H1 (cell line): ENCODE measurements at regions not wholly inside any gene's neighbourhood (a gene's known extent, or its start where the extent isn't known, plus 50 kb on each side); places are given as distances from the start of the nearest gene placed in this dataset.

ENCODE experiments used
- ATF3 ChIP-seq: IDR thresholded peaks from 2 replicates; pipeline ENCODE4 v1.6.1; 2011; ENCODE audit warnings: low read depth, mild to moderate bottlenecking, low read length; ENCODE audit not compliant: insufficient read depth
- CHD2 ChIP-seq: IDR thresholded peaks from 2 replicates; pipeline ENCODE4 v1.6.1; 2012; ENCODE audit warnings: low read length, improper control_type of control experiment
- CTCF ChIP-seq, 3 experiments: IDR thresholded peaks; 1 replicate in 2 of 3; 2 replicates in 1 of 3; pipeline versions ENCODE4 v1.5.1 to v1.6.1; 2011; ENCODE audit warnings: low read length in 3 of 3, mild to moderate bottlenecking in 3 of 3, inconsistent platforms in 2 of 3, low read depth in 1 of 3, moderate library complexity in 1 of 3; ENCODE audit not compliant: insufficient read depth in 1 of 3; ENCODE audit errors: control extremely low read depth in 1 of 3
- EZH2 ChIP-seq: fragments of 200-600 bp; sonication (generic); IDR thresholded peaks from 2 replicates; pipeline ENCODE4 v1.7.1; 2012; ENCODE audit warnings: low read depth, mild to moderate bottlenecking, moderate library complexity, low read length, inconsistent platforms; ENCODE audit not compliant: severe bottlenecking
- GABPA ChIP-seq: IDR thresholded peaks from 2 replicates; pipeline ENCODE4 v1.6.1; 2011; ENCODE audit warnings: mild to moderate bottlenecking, low read length, moderate library complexity, borderline replicate concordance; ENCODE audit not compliant: insufficient read depth
- JUND ChIP-seq: IDR thresholded peaks from 2 replicates; pipeline ENCODE4 v1.6.1; 2011; ENCODE audit warnings: mild to moderate bottlenecking, improper control_type of control experiment, low read length
- KDM4A ChIP-seq: IDR thresholded peaks from one replicate; pipeline ENCODE4 v1.7.1; 2012; ENCODE audit warnings: low read depth, mild to moderate bottlenecking, moderate library complexity, low read length, inconsistent platforms; ENCODE audit not compliant: severe bottlenecking
- POLR2A ChIP-seq, 2 experiments: IDR thresholded peaks; 1 replicate in 1 of 2; 2 replicates in 1 of 2; pipeline ENCODE4 v1.6.1; 2011; ENCODE audit warnings: low read depth in 2 of 2, low read length in 2 of 2, mild to moderate bottlenecking in 2 of 2; ENCODE audit errors: control extremely low read depth in 1 of 2
- SP2 ChIP-seq: IDR thresholded peaks from 2 replicates; pipeline ENCODE4 v1.6.1; 2012; ENCODE audit warnings: mild to moderate bottlenecking, low read length, inconsistent platforms
- TBP ChIP-seq: IDR thresholded peaks from 2 replicates; pipeline ENCODE4 v1.6.1; 2011; ENCODE audit warnings: low read depth, low read length, improper control_type of control experiment
- TEAD4 ChIP-seq: IDR thresholded peaks from 2 replicates; pipeline ENCODE4 v1.6.1; 2012; ENCODE audit warnings: low read depth, low read length, inconsistent platforms, mixed read lengths

GRCh38 chr7:156324201-156324600, 316.4 kb upstream of the RNF32 start:
- TF ChIP-seq JUND (no peak), TBP (no peak), EZH2 (no peak), POLR2A (IDR thresholded peaks at IDR 0.05; ENCODE audit: control extremely low read depth in 1 of 2, low read depth in 2 of 2, low read length in 2 of 2) (no peak), TEAD4 (no peak), GABPA (no peak), ATF3 (no peak), CHD2 (no peak), CTCF (IDR thresholded peaks at IDR 0.05; ENCODE audit: control extremely low read depth in 1 of 3, insufficient read depth in 1 of 3, low read depth in 1 of 3, low read length in 3 of 3) (no peak), SP2 (no peak), KDM4A (no peak)
